HCT116 (cell line): ENCODE measurements at regions not wholly inside any gene's neighbourhood (a gene's known extent, or its start where the extent isn't known, plus 50 kb on each side); places are given as distances from the start of the nearest gene placed in this dataset.

Experiments
- ATAC-seq: fragments of 200-7000 bp; cut with Tn5 transposase; 2 replicates; pipeline ENCODE4 v1.9.1; 2020; ENCODE audit warnings: mild to moderate bottlenecking, moderate library complexity
- BruUV-seq: library from RNA; stranded (reverse); fragments of 400-500 nt; replicated peaks from 2 replicates; lab custom pipeline; 2021; lab: Mats Ljungman, UMichigan
- CTCF ChIA-PET: fragments of 300-600 bp; sonication (Branson Sonifier 250); formaldehyde crosslinking; loops from one replicate; lab custom pipeline; 2021; ENCODE audit warnings: antibody characterized with exemption; lab: Charles Lee
- POLR2A ChIA-PET: fragments of 300-600, 350-600 bp; sonication (Branson Sonifier 250); formaldehyde crosslinking; loops from one replicate; lab custom pipeline; 2021; ENCODE audit warnings: antibody characterized with exemption; lab: Charles Lee
- RAD21 ChIA-PET, 2 experiments: fragments of 300-600 bp; sonication (Branson Sonifier 250); formaldehyde crosslinking; loops; one replicate each; lab custom pipeline; 2023; ENCODE audit warnings: low total read pairs in 2 of 2; ENCODE audit not compliant: uncharacterized antibody in 2 of 2, unreplicated experiment in 2 of 2, low non-redundant PET in 1 of 2; lab: Charles Lee
- DNase-seq: peaks from one replicate; pipeline ENCODE4 v3.0.0-alpha.2; 2010; ENCODE audit warnings: low read depth, low spot score
- H2AFZ ChIP-seq: fragments of 200-600 bp; shearing (Covaris generic), sonication (generic); 2 replicates; pipeline ENCODE4 v1.6.1; 2017; ENCODE audit warnings: low read depth, mixed run types, mixed read lengths, antibody characterized with exemption, low read length; ENCODE audit not compliant: poor library complexity, severe bottlenecking
- H3K27ac ChIP-seq: 2 replicates; pipeline ENCODE4 v1.5.1; 2012; ENCODE audit warnings: low read depth, low read length
- H3K27me3 ChIP-seq: fragments of 200-600 bp; sonication (generic); 2 replicates; pipeline ENCODE4 v1.6.1; 2016; ENCODE audit warnings: mixed run types, low read length, mixed read lengths; ENCODE audit not compliant: insufficient read depth
- H3K36me3 ChIP-seq, 2 experiments: fragments of 200-500 bp in 1 of 2; fragments of 200-600 bp in 1 of 2; sonication (Bioruptor generic) in 1 of 2; sonication (generic) in 1 of 2; 2 replicates each; pipeline versions ENCODE4 v1.5.1 to v1.6.1; 2014 to 2016; ENCODE audit warnings: low read length in 2 of 2, inconsistent platforms in 1 of 2, mixed read lengths in 1 of 2, mixed run types in 1 of 2; ENCODE audit not compliant: insufficient read depth in 2 of 2, control insufficient read depth in 1 of 2
- H3K4me1 ChIP-seq, 2 experiments: fragments of 200-600 bp in 1 of 2; sonication (generic) in 1 of 2; 2 replicates each; pipeline versions ENCODE4 v1.5.1 to v1.6.1; 2012 to 2017; ENCODE audit warnings: low read length in 2 of 2, inconsistent platforms in 1 of 2, mild to moderate bottlenecking in 1 of 2, mixed read lengths in 1 of 2, mixed run types in 1 of 2, moderate library complexity in 1 of 2; ENCODE audit not compliant: insufficient read depth in 2 of 2, control insufficient read depth in 1 of 2
- H3K4me2 ChIP-seq: fragments of 200-600 bp; sonication (generic); 2 replicates; pipeline ENCODE4 v1.6.1; 2017; ENCODE audit warnings: mixed run types, low read length, mixed read lengths
- H3K4me3 ChIP-seq, 2 experiments: fragments of 200-600 bp in 1 of 2; sonication (generic) in 1 of 2; replicated peaks in 1 of 2; 2 replicates each; pipeline ENCODE4 v1.5.1; 2011 to 2016; ENCODE audit warnings: low read length in 2 of 2, control low read depth in 1 of 2, low read depth in 1 of 2, mild to moderate bottlenecking in 1 of 2, mixed read lengths in 1 of 2, mixed run types in 1 of 2
- H3K79me2 ChIP-seq: fragments of 200-600 bp; sonication (generic); 2 replicates; pipeline ENCODE4 v1.6.1; 2017; ENCODE audit warnings: mild to moderate bottlenecking, mixed run types, low read length, moderate library complexity, mixed read lengths; ENCODE audit not compliant: insufficient read depth
- H3K9ac ChIP-seq: fragments of 200-600 bp; sonication (generic); 2 replicates; pipeline ENCODE4 v1.6.1; 2016; ENCODE audit warnings: low read length, mixed read lengths
- H3K9me2 ChIP-seq: fragments of 200-600 bp; sonication (generic), shearing (Covaris generic); 2 replicates; pipeline ENCODE4 v1.6.1; 2017; ENCODE audit warnings: mixed run types, mild to moderate bottlenecking, moderate library complexity; ENCODE audit not compliant: insufficient read depth
- H3K9me3 ChIP-seq, 2 experiments: fragments of 200-500 bp in 1 of 2; fragments of 200-600 bp in 1 of 2; sonication (Bioruptor generic) in 1 of 2; sonication (generic) in 1 of 2; 2 replicates each; pipeline ENCODE4 v1.6.1; 2014 to 2017; ENCODE audit warnings: low read length in 2 of 2, mixed read lengths in 2 of 2, inconsistent platforms in 1 of 2, low read depth in 1 of 2, mild to moderate bottlenecking in 1 of 2, mixed run types in 1 of 2, moderate library complexity in 1 of 2; ENCODE audit not compliant: control insufficient read depth in 1 of 2, insufficient read depth in 1 of 2
- H4K20me1 ChIP-seq: fragments of 200-600 bp; sonication (generic), shearing (Covaris generic); 2 replicates; pipeline ENCODE4 v1.6.1; 2017; ENCODE audit warnings: mixed run types, mild to moderate bottlenecking, moderate library complexity; ENCODE audit not compliant: insufficient read depth
- CEBPB ChIP-seq: IDR thresholded peaks from 2 replicates; pipeline ENCODE4 v1.6.1; 2012; ENCODE audit warnings: low read depth
- EGR1 ChIP-seq: IDR thresholded peaks from 2 replicates; pipeline ENCODE4 v1.6.1; 2012; ENCODE audit warnings: low read depth
- ELF1 ChIP-seq: IDR thresholded peaks from 2 replicates; pipeline ENCODE4 v1.6.1; 2012; ENCODE audit warnings: low read depth, borderline replicate concordance
- EZH2 ChIP-seq: fragments of 200-600 bp; sonication (generic); IDR thresholded peaks from 2 replicates; pipeline ENCODE4 v1.6.1; 2017; ENCODE audit warnings: antibody characterized with exemption, mixed run types
- POLR2A ChIP-seq: IDR thresholded peaks from 2 replicates; pipeline ENCODE4 v1.7.0; 2011; ENCODE audit warnings: borderline replicate concordance; ENCODE audit not compliant: insufficient read depth, insufficient read length; ENCODE audit errors: extremely low read depth
- POLR2AphosphoS5 ChIP-seq: IDR thresholded peaks from 2 replicates; pipeline ENCODE4 v1.6.1; 2011; ENCODE audit warnings: mild to moderate bottlenecking, low read depth, low read length, moderate library complexity
- RAD21 ChIP-seq: IDR thresholded peaks from 2 replicates; pipeline ENCODE4 v1.6.1; 2012; ENCODE audit warnings: low read depth, mild to moderate bottlenecking
- SIN3A ChIP-seq: IDR thresholded peaks from 2 replicates; pipeline ENCODE4 v1.6.1; 2012; ENCODE audit warnings: low read depth
- SRF ChIP-seq: IDR thresholded peaks from 2 replicates; pipeline ENCODE4 v1.6.1; 2012; ENCODE audit warnings: low read depth
- TCF7L2 ChIP-seq: IDR thresholded peaks from 2 replicates; pipeline ENCODE4 v1.7.0; 2011; ENCODE audit warnings: borderline replicate concordance, inconsistent platforms; ENCODE audit not compliant: insufficient read depth, insufficient read length; ENCODE audit errors: extremely low read depth
- ZFX ChIP-seq: fragments of 450-650 bp; IDR thresholded peaks from 2 replicates; pipeline ENCODE4 v1.6.1; 2017
- intact Hi-C: fragments of 100-400 bp; cut with micrococcal nuclease; formaldehyde crosslinking; loops from 2 replicates; pipeline ENCODE4 v1.10.0; 2022
- TF ChIP-seq, protein P1 (sequence below), 3 experiments: fragments of 200-600 bp in 1 of 3; sonication (generic) in 1 of 3; IDR thresholded peaks in 2 of 3; conservative IDR thresholded peaks in 1 of 3; 2 replicates each; pipeline ENCODE4 v1.5.1; 2012 to 2017; ENCODE audit warnings: low read depth in 2 of 3, low read length in 2 of 3, antibody characterized with exemption in 1 of 3, borderline replicate concordance in 1 of 3, control low read depth in 1 of 3, mild to moderate bottlenecking in 1 of 3, mixed read lengths in 1 of 3, mixed run types in 1 of 3, moderate library complexity in 1 of 3; ENCODE audit not compliant: insufficient read depth in 1 of 3
- TF ChIP-seq, protein P2 (sequence below): IDR thresholded peaks from 2 replicates; pipeline ENCODE4 v1.6.1; 2012
- TF ChIP-seq, protein P3 (sequence below): IDR thresholded peaks from 2 replicates; pipeline ENCODE4 v1.6.1; 2012

GRCh38 chr4:20544645-20545044 is 155.6 kb upstream of the PACRGL start:
- CTCF ChIA-PET = interaction anchor here (1.6 kb wide), 2 partner anchors 123 to 141 kb away, joined by 4 to 6 read pairs; no protein-coding TSS in a partner anchor
- intact Hi-C loops = loop anchor here (1.0 to 10.0 kb wide), 4 partner anchors 122 to 1860 kb away; no protein-coding TSS in a partner anchor
- DNase-seq = peak; percentile 8

GRCh38 chr4:20552004-20552403 is 148.3 kb upstream of the PACRGL start:
- no peak for ATAC-seq

More at GRCh38 chr4:20544645-20545044, 155.6 kb upstream of the PACRGL start:
- no peaks in the 10 kb centered on the region for H3K4me1 ChIP-seq
- no TSS peak for BruUV-seq
- H3K9me2 ChIP-seq = no peaks in the 10 kb centered on the region
- TF ChIP-seq EGR1 = no peak
- TF ChIP-seq RAD21 = peak; percentile 64
- no peak for TF ChIP-seq EZH2
- TF ChIP-seq, protein P1, sequence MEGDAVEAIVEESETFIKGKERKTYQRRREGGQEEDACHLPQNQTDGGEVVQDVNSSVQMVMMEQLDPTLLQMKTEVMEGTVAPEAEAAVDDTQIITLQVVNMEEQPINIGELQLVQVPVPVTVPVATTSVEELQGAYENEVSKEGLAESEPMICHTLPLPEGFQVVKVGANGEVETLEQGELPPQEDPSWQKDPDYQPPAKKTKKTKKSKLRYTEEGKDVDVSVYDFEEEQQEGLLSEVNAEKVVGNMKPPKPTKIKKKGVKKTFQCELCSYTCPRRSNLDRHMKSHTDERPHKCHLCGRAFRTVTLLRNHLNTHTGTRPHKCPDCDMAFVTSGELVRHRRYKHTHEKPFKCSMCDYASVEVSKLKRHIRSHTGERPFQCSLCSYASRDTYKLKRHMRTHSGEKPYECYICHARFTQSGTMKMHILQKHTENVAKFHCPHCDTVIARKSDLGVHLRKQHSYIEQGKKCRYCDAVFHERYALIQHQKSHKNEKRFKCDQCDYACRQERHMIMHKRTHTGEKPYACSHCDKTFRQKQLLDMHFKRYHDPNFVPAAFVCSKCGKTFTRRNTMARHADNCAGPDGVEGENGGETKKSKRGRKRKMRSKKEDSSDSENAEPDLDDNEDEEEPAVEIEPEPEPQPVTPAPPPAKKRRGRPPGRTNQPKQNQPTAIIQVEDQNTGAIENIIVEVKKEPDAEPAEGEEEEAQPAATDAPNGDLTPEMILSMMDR (IDR thresholded peaks at IDR 0.05 in 2 of 3, conservative IDR thresholded peaks at IDR 0.05 in 1 of 3; ENCODE audit: borderline replicate concordance in 1 of 3, insufficient read depth in 1 of 3, low read depth in 2 of 3, low read length in 2 of 3) = peak; percentile 43 to 54 (median 46); a peak in 4 of 6 replicates
- no peak for TF ChIP-seq SIN3A
- no peak for TF ChIP-seq TCF7L2
- TF ChIP-seq, all 23 proteins: peak for 2
- Histone ChIP-seq H3K27ac (no peak overlapping the region), H4K20me1 (no peaks in the 10 kb centered on the region), H2AFZ (no peak overlapping the region), H3K36me3 (no peaks in the 10 kb centered on the region), H3K4me2 (no peak overlapping the region), H3K79me2 (no peaks in the 10 kb centered on the region), H3K9me3 (no peaks in the 10 kb centered on the region), H3K4me3 (no peak overlapping the region), H3K27me3 (no peaks in the 10 kb centered on the region), H3K9ac (no peak overlapping the region)
- ATAC-seq = peak; percentile 67; the same call in 1 of the 2 replicates
- ChIA-PET RAD21 (no interaction called here), POLR2A (no interaction called here)

More at GRCh38 chr4:20552004-20552403, 148.3 kb upstream of the PACRGL start:
- H3K79me2 ChIP-seq = no peaks in the 10 kb centered on the region
- H2AFZ ChIP-seq = no peak overlapping the region
- no peaks in the 10 kb centered on the region for H3K36me3 ChIP-seq
- H3K4me2 ChIP-seq = no peak overlapping the region
- no peak overlapping the region for H3K27ac ChIP-seq
- no peaks in the 10 kb centered on the region for H3K9me3 ChIP-seq
- intact Hi-C loops = no loop called here
- H3K4me1 ChIP-seq = no peaks in the 10 kb centered on the region
- H3K4me3 ChIP-seq = no peak overlapping the region
- RAD21 ChIA-PET = no interaction called here
- H3K9me2 ChIP-seq = no peaks in the 10 kb centered on the region
- POLR2A ChIA-PET = no interaction called here
- H3K27me3 ChIP-seq = no peaks in the 10 kb centered on the region
- CTCF ChIA-PET = no interaction called here
- no TSS peak for BruUV-seq
- H3K9ac ChIP-seq = no peak overlapping the region
- DNase-seq = no peak
- TF ChIP-seq ZFX (no peak), CEBPB (no peak), POLR2A (no peak), ELF1 (no peak), POLR2AphosphoS5 (no peak), SRF (no peak), SIN3A (no peak)
- TF ChIP-seq, protein P2, sequence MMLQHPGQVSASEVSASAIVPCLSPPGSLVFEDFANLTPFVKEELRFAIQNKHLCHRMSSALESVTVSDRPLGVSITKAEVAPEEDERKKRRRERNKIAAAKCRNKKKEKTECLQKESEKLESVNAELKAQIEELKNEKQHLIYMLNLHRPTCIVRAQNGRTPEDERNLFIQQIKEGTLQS = no peak
- TF ChIP-seq, protein P3, sequence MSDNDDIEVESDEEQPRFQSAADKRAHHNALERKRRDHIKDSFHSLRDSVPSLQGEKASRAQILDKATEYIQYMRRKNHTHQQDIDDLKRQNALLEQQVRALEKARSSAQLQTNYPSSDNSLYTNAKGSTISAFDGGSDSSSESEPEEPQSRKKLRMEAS = no peak
- TF ChIP-seq, protein P1 (IDR thresholded peaks at IDR 0.05 in 2 of 3, conservative IDR thresholded peaks at IDR 0.05 in 1 of 3; ENCODE audit: borderline replicate concordance in 1 of 3, insufficient read depth in 1 of 3, low read depth in 2 of 3, low read length in 2 of 3) = no peak
- TF ChIP-seq, all 23 proteins: peak for 0
- no peaks in the 10 kb centered on the region for H4K20me1 ChIP-seq
